Keratinocyte (primary cell): ENCODE measurements at regions not wholly inside any gene's neighbourhood (a gene's known extent, or its start where the extent isn't known, plus 50 kb on each side); places are given as distances from the start of the nearest gene placed in this dataset.

Experiments
- DNase-seq: peaks from one replicate; pipeline ENCODE4 v3.0.0-alpha.2; 2011; ENCODE audit warnings: low read depth, missing footprints, low spot score
- FAIRE-seq: peaks from 2 replicates; lab custom pipeline; 2011; peaks lifted over from hg19 to GRCh38; lab: Jason Lieb, UNC
- H2AFZ ChIP-seq: 2 replicates; pipeline ENCODE4 v1.6.0; 2012; ENCODE audit warnings: low read length, control low read depth, inconsistent platforms; ENCODE audit not compliant: control insufficient read depth
- H3K27ac ChIP-seq: 2 replicates; pipeline ENCODE4 v1.5.1; 2011; ENCODE audit warnings: low read length; ENCODE audit not compliant: control insufficient read depth, insufficient read depth
- H3K27me3 ChIP-seq: 3 replicates; pipeline ENCODE4 v1.6.0; 2011; ENCODE audit warnings: low read length; ENCODE audit not compliant: control insufficient read depth, insufficient read depth; ENCODE audit errors: extremely low read depth
- H3K36me3 ChIP-seq, 2 experiments: 2 replicates in 1 of 2; 3 replicates in 1 of 2; pipeline ENCODE4 v1.5.1; 2011; ENCODE audit warnings: low read length in 2 of 2, mild to moderate bottlenecking in 1 of 2; ENCODE audit not compliant: control insufficient read depth in 2 of 2, insufficient read depth in 2 of 2; ENCODE audit errors: extremely low read depth in 1 of 2
- H3K4me1 ChIP-seq: 3 replicates; pipeline ENCODE4 v1.5.1; 2011; ENCODE audit warnings: low read length; ENCODE audit not compliant: control insufficient read depth, insufficient read depth; ENCODE audit errors: extremely low read depth
- H3K4me2 ChIP-seq: 3 replicates; pipeline ENCODE4 v1.6.0; 2011; ENCODE audit warnings: low read depth, low read length; ENCODE audit not compliant: control insufficient read depth, insufficient read depth; ENCODE audit errors: extremely low read depth
- H3K4me3 ChIP-seq, 3 experiments: fragments of 200-600 bp in 1 of 3; sonication (generic) in 1 of 3; 2 replicates in 2 of 3; 3 replicates in 1 of 3; pipeline ENCODE4 v1.5.1; 2011 to 2016; ENCODE audit warnings: low read length in 3 of 3, mild to moderate bottlenecking in 3 of 3, control low read depth in 2 of 3, inconsistent platforms in 1 of 3, low read depth in 1 of 3, mixed read lengths in 1 of 3, mixed run types in 1 of 3, moderate library complexity in 1 of 3; ENCODE audit not compliant: control insufficient read depth in 2 of 3, insufficient read depth in 2 of 3; ENCODE audit errors: extremely low read depth in 1 of 3
- H3K79me2 ChIP-seq: 2 replicates; pipeline ENCODE4 v1.6.0; 2012; ENCODE audit warnings: low read length; ENCODE audit not compliant: control insufficient read depth, insufficient read depth
- H3K9ac ChIP-seq: 3 replicates; pipeline ENCODE4 v1.6.0; 2011; ENCODE audit warnings: low read length; ENCODE audit not compliant: control insufficient read depth, insufficient read depth; ENCODE audit errors: extremely low read depth
- H3K9me1 ChIP-seq: 3 replicates; pipeline ENCODE4 v1.6.0; 2011; ENCODE audit warnings: low read length; ENCODE audit not compliant: control insufficient read depth, insufficient read depth; ENCODE audit errors: extremely low read depth
- H3K9me3 ChIP-seq: 2 replicates; pipeline ENCODE4 v1.5.1; 2012; ENCODE audit warnings: low read depth, low read length; ENCODE audit not compliant: control insufficient read depth
- H4K20me1 ChIP-seq: 3 replicates; pipeline ENCODE4 v1.6.0; 2011; ENCODE audit warnings: low read length; ENCODE audit not compliant: control insufficient read depth, insufficient read depth; ENCODE audit errors: extremely low read depth
- CTCF ChIP-seq, 3 experiments: IDR thresholded peaks in 1 of 3; conservative IDR thresholded peaks in 1 of 3; optimal IDR thresholded peaks in 1 of 3; 2 replicates in 2 of 3; 3 replicates in 1 of 3; pipeline versions ENCODE3 to v1.5.1; 2011; ENCODE audit warnings: low read length in 3 of 3, mild to moderate bottlenecking in 3 of 3, moderate library complexity in 2 of 3, control low read depth in 1 of 3, inconsistent platforms in 1 of 3; ENCODE audit not compliant: insufficient read depth in 2 of 3; ENCODE audit errors: extremely low read depth in 1 of 3
- EZH2 ChIP-seq: IDR thresholded peaks from one replicate; pipeline ENCODE4 v1.6.1; 2012; ENCODE audit warnings: inconsistent platforms, mild to moderate bottlenecking, low read length, moderate library complexity
- dilution Hi-C: fragments of 300-500 bp; cut with MboI; formaldehyde crosslinking; loops from one replicate; pipeline ENCODE4 v1.7.0; 2020; ENCODE audit warnings: low sequenced_read_pairs; ENCODE audit not compliant: extremely low pct_ligation_motif_present

GRCh38 chr1:81437649-81438048 lies 363.1 kb upstream of the ADGRL2 start:
- Histone ChIP-seq H3K27me3 (no peaks in the 10 kb centered on the region), H2AFZ (no peak overlapping the region), H3K27ac (no peak overlapping the region), H3K79me2 (no peaks in the 10 kb centered on the region), H3K4me1 (no peaks in the 10 kb centered on the region), H3K4me3 (no peak overlapping the region), H3K9me3 (no peaks in the 10 kb centered on the region), H3K36me3 (no peaks in the 10 kb centered on the region), H3K9ac (no peak overlapping the region), H3K4me2 (no peak overlapping the region), H3K9me1 (no peaks in the 10 kb centered on the region), H4K20me1 (no peaks in the 10 kb centered on the region)
- TF ChIP-seq CTCF (optimal IDR thresholded peaks at IDR 0.05 in 1 of 3, IDR thresholded peaks at IDR 0.05 in 1 of 3, conservative IDR thresholded peaks at IDR 0.05 in 1 of 3; ENCODE audit: extremely low read depth in 1 of 3, insufficient read depth in 2 of 3, low read length in 3 of 3) (no peak), EZH2 (no peak)
- dilution Hi-C loops: no loop called here
- no peak for DNase-seq
- FAIRE-seq: no peak

GRCh38 chr1:81437213-81437612 lies 363.5 kb upstream of the ADGRL2 start:
- H2AFZ ChIP-seq: no peak overlapping the region
- H3K9me1 ChIP-seq: no peaks in the 10 kb centered on the region
- no peaks in the 10 kb centered on the region for H3K27me3 ChIP-seq
- H3K4me2 ChIP-seq: no peak overlapping the region
- DNase-seq (no peak), FAIRE-seq (no peak)
- no peaks in the 10 kb centered on the region for H4K20me1 ChIP-seq
- H3K4me3 ChIP-seq: no peak overlapping the region
- TF ChIP-seq EZH2 (no peak), CTCF (optimal IDR thresholded peaks at IDR 0.05 in 1 of 3, IDR thresholded peaks at IDR 0.05 in 1 of 3, conservative IDR thresholded peaks at IDR 0.05 in 1 of 3; ENCODE audit: extremely low read depth in 1 of 3, insufficient read depth in 2 of 3, low read length in 3 of 3) (no peak)
- no peaks in the 10 kb centered on the region for H3K9me3 ChIP-seq
- no peak overlapping the region for H3K9ac ChIP-seq
- H3K27ac ChIP-seq: no peak overlapping the region
- H3K79me2 ChIP-seq: no peaks in the 10 kb centered on the region
- dilution Hi-C loops: no loop called here
- H3K4me1 ChIP-seq: no peaks in the 10 kb centered on the region
- no peaks in the 10 kb centered on the region for H3K36me3 ChIP-seq
